Vagina (tissue), 2 donors: ENCODE measurements at regions not wholly inside any gene's neighbourhood (a gene's known extent, or its start where the extent isn't known, plus 50 kb on each side); places are given as distances from the start of the nearest gene placed in this dataset.

Source experiments
- POLR2A ChIP-seq, 2 donors: fragments of 450-650 bp; IDR thresholded peaks; one replicate each; pipeline ENCODE4 v1.6.1; 2017; ENCODE audit warnings: antibody characterized with exemption in 2 of 2, mild to moderate bottlenecking in 2 of 2, moderate library complexity in 2 of 2
- POLR2AphosphoS5 ChIP-seq, 2 donors: sonication (generic); formaldehyde crosslinking; IDR thresholded peaks; one replicate each; pipeline ENCODE4 v1.9.0; 2017; ENCODE audit warnings: antibody characterized with exemption in 2 of 2, mild to moderate bottlenecking in 2 of 2, low read depth in 1 of 2; ENCODE audit not compliant: insufficient read depth in 1 of 2
- TF ChIP-seq, protein P1 (sequence below), 3 experiments: fragments of 450-650 bp in 2 of 3; fragments of 200-600 bp in 1 of 3; sonication (generic) in 1 of 3; IDR thresholded peaks; one replicate each; pipeline ENCODE4 v1.5.1; 2017 to 2019; ENCODE audit warnings: antibody characterized with exemption in 3 of 3, mild to moderate bottlenecking in 2 of 3, moderate library complexity in 2 of 3

DNA sequence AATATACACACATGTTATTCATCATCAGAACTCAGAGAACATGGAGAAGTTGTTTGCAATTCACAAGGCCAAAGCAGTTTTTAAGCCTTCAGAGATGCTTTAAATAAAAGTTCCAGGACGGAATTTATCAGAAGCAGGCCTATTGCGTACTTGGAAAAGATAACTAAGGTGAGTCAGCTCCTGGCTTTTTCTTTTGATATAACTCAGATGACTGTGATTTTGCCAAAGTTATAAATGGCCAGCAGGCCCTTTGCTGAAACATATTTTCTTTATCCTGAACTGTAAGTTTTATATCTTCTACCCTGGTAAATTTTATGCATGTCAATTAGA lies 55.0 kb upstream of the PLCB1 start:
- TF ChIP-seq, protein P1, sequence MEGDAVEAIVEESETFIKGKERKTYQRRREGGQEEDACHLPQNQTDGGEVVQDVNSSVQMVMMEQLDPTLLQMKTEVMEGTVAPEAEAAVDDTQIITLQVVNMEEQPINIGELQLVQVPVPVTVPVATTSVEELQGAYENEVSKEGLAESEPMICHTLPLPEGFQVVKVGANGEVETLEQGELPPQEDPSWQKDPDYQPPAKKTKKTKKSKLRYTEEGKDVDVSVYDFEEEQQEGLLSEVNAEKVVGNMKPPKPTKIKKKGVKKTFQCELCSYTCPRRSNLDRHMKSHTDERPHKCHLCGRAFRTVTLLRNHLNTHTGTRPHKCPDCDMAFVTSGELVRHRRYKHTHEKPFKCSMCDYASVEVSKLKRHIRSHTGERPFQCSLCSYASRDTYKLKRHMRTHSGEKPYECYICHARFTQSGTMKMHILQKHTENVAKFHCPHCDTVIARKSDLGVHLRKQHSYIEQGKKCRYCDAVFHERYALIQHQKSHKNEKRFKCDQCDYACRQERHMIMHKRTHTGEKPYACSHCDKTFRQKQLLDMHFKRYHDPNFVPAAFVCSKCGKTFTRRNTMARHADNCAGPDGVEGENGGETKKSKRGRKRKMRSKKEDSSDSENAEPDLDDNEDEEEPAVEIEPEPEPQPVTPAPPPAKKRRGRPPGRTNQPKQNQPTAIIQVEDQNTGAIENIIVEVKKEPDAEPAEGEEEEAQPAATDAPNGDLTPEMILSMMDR (IDR thresholded peaks at IDR 0.05): no peak
- TF ChIP-seq POLR2AphosphoS5 (IDR thresholded peaks at IDR 0.05; ENCODE audit: insufficient read depth in 1 of 2, low read depth in 1 of 2): no peak
- TF ChIP-seq POLR2A (IDR thresholded peaks at IDR 0.05): no peak
